ENCODE measurements at regions not wholly inside any gene's neighbourhood (a gene's known extent, or its start where the extent isn't known, plus 50 kb on each side); places are given as distances from the start of the nearest gene placed in this dataset.
A peak's percentile ranks its signal among the peaks of the same experiment; 100 is the strongest.

GRCh38 chr4:32172761-32173160, 1452.6 kb downstream of the PCDH7 start:
- peaks cover 10% of the 10 kb centered on the region for H3K9me3 Mint-ChIP-seq
- no peaks in the 10 kb centered on the region for H3K27me3 Mint-ChIP-seq (ENCODE audit: low read depth)
- no peak for TF ChIP-seq CTCF (IDR thresholded peaks at IDR 0.05; ENCODE audit: unreplicated experiment in 3 of 3)

GRCh38 chr4:32180086-32180485, 1459.9 kb downstream of the PCDH7 start:
- H3K4me1 Mint-ChIP-seq = peaks cover 5% of the 10 kb centered on the region
- no peak overlapping the region for H3K4me3 Mint-ChIP-seq
- H3K27me3 Mint-ChIP-seq (ENCODE audit: low read depth) = no peaks in the 10 kb centered on the region
- peaks cover 20% of the 10 kb centered on the region for H3K9me3 Mint-ChIP-seq
- no peak for TF ChIP-seq CTCF (IDR thresholded peaks at IDR 0.05; ENCODE audit: unreplicated experiment in 3 of 3)
- H3K27ac Mint-ChIP-seq = no peak overlapping the region
- no peaks in the 10 kb centered on the region for H3K36me3 Mint-ChIP-seq (ENCODE audit: low read depth)

More at GRCh38 chr4:32172761-32173160, 1452.6 kb downstream of the PCDH7 start:
- Mint-ChIP-seq H3K27ac (no peak overlapping the region), H3K4me3 (no peak overlapping the region), H3K4me1 (no peaks in the 10 kb centered on the region), H3K36me3 (ENCODE audit: low read depth) (no peaks in the 10 kb centered on the region)

- H3K4me3 Mint-ChIP-seq = no peak overlapping the region
- peaks cover 8% of the 10 kb centered on the region for H3K9me3 Mint-ChIP-seq
- no peak for TF ChIP-seq CTCF (IDR thresholded peaks at IDR 0.05; ENCODE audit: unreplicated experiment in 3 of 3)
- H3K27me3 Mint-ChIP-seq (ENCODE audit: low read depth) = no peaks in the 10 kb centered on the region
- peaks cover 5% of the 10 kb centered on the region for H3K4me1 Mint-ChIP-seq
- no peaks in the 10 kb centered on the region for H3K36me3 Mint-ChIP-seq (ENCODE audit: low read depth)
- H3K27ac Mint-ChIP-seq = no peak overlapping the region
These were observed 1464.0 kb downstream of the PCDH7 start for GRCh38 chr4:32184186-32184585.

- Mint-ChIP-seq H3K9me3 (no peaks in the 10 kb centered on the region), H3K4me3 (no peak overlapping the region), H3K27me3 (ENCODE audit: low read depth) (no peaks in the 10 kb centered on the region), H3K27ac (no peak overlapping the region), H3K4me1 (peaks cover 5% of the 10 kb centered on the region), H3K36me3 (ENCODE audit: low read depth) (no peaks in the 10 kb centered on the region)
- TF ChIP-seq CTCF (IDR thresholded peaks at IDR 0.05; ENCODE audit: unreplicated experiment in 3 of 3) = no peak
These were observed 1469.0 kb downstream of the PCDH7 start for GRCh38 chr4:32189130-32189529.

- no peaks in the 10 kb centered on the region for H3K27me3 Mint-ChIP-seq (ENCODE audit: low read depth)
- H3K9me3 Mint-ChIP-seq = no peaks in the 10 kb centered on the region
- H3K36me3 Mint-ChIP-seq (ENCODE audit: low read depth) = no peaks in the 10 kb centered on the region
- no peak overlapping the region for H3K27ac Mint-ChIP-seq
- TF ChIP-seq CTCF (IDR thresholded peaks at IDR 0.05; ENCODE audit: unreplicated experiment in 3 of 3) = no peak
- H3K4me1 Mint-ChIP-seq = peaks cover 5% of the 10 kb centered on the region
- no peak overlapping the region for H3K4me3 Mint-ChIP-seq
These were observed 1469.6 kb downstream of the PCDH7 start for GRCh38 chr4:32189788-32190187.

GRCh38 chr4:32191961-32192360, 1471.8 kb downstream of the PCDH7 start:
- Mint-ChIP-seq H3K36me3 (ENCODE audit: low read depth) (no peaks in the 10 kb centered on the region), H3K9me3 (no peaks in the 10 kb centered on the region), H3K4me1 (peaks cover 5% of the 10 kb centered on the region), H3K4me3 (peak overlapping the region in 1 of 3 experiments; percentile 4), H3K27ac (peak overlapping the region in 2 of 3 experiments; percentile 3 to 69), H3K27me3 (ENCODE audit: low read depth) (no peaks in the 10 kb centered on the region)
- TF ChIP-seq CTCF (IDR thresholded peaks at IDR 0.05; ENCODE audit: unreplicated experiment in 3 of 3) = no peak

Measured in nephron (organoid).